ENCODE measurements at regions not wholly inside any gene's neighbourhood (a gene's known extent, or its start where the extent isn't known, plus 50 kb on each side); places are given as distances from the start of the nearest gene placed in this dataset.

GRCh38 chr2:111239107-111239506 lies 118.4 kb downstream of the BCL2L11 start:
- Histone ChIP-seq H3K4ac (ENCODE audit: low read depth in 1 of 2, low read length in 2 of 2) (no peak overlapping the region), H3K27me3 (ENCODE audit: control insufficient read depth in 1 of 2, insufficient read depth in 1 of 2, low read length in 2 of 2) (no peaks in the 10 kb centered on the region), H3K4me3 (ENCODE audit: insufficient read depth in 1 of 2, low read depth in 1 of 2, low read length in 2 of 2) (no peak overlapping the region), H2BK120ac (ENCODE audit: low read depth, low read length) (no peak overlapping the region), H3K4me1 (ENCODE audit: control insufficient read depth, insufficient read depth, low read depth, low read length) (peaks cover 2% of the 10 kb centered on the region), H3K9ac (ENCODE audit: low read length) (no peak overlapping the region), H2BK5ac (ENCODE audit: low read depth, low read length, poor library complexity, severe bottlenecking) (no peak overlapping the region), H3K9me3 (ENCODE audit: control insufficient read depth, low read length) (no peaks in the 10 kb centered on the region), H3K79me1 (replicated peaks; ENCODE audit: low read length, poor library complexity, severe bottlenecking) (peaks cover 17% of the 10 kb centered on the region), H2AK5ac (ENCODE audit: low read length, severe bottlenecking) (no peak overlapping the region), H3K14ac (ENCODE audit: low read length in 2 of 2) (no peak overlapping the region), H4K91ac (ENCODE audit: low read length) (no peak overlapping the region), H2BK15ac (ENCODE audit: low read depth, poor library complexity, severe bottlenecking) (no peak overlapping the region), H3K36me3 (ENCODE audit: control insufficient read depth in 1 of 2, insufficient read depth in 2 of 2, low read depth in 1 of 2, low read length in 2 of 2) (peaks cover 3 to 18% of the 10 kb centered on the region in 2 experiments), H3K4me2 (ENCODE audit: low read length, poor library complexity, severe bottlenecking) (no peak overlapping the region), H3K18ac (ENCODE audit: low read depth in 1 of 2, low read length in 2 of 2) (no peak overlapping the region), H3K27ac (ENCODE audit: low read length, poor library complexity, severe bottlenecking) (no peak overlapping the region), H4K8ac (ENCODE audit: low read length) (no peak overlapping the region), H3K23ac (ENCODE audit: low read length in 2 of 2) (no peak overlapping the region), H2BK12ac (ENCODE audit: low read length in 2 of 2) (no peak overlapping the region), H2AFZ (ENCODE audit: low read depth, low read length) (no peak overlapping the region)
- 100% methylated on average over 4 of the region's 4 CpGs for WGBS
- DNase-seq = no peak

GRCh38 chr2:111239581-111240249 lies 119.0 kb downstream of the BCL2L11 start:
- no peak overlapping the region for H2BK120ac ChIP-seq (ENCODE audit: low read depth, low read length)
- H3K23ac ChIP-seq (ENCODE audit: low read length in 2 of 2) = no peak overlapping the region
- H3K4me1 ChIP-seq (ENCODE audit: control insufficient read depth, insufficient read depth, low read depth, low read length) = peaks cover 2% of the 10 kb centered on the region
- no peak overlapping the region for H2BK12ac ChIP-seq (ENCODE audit: low read length in 2 of 2)
- no peak overlapping the region for H3K18ac ChIP-seq (ENCODE audit: low read depth in 1 of 2, low read length in 2 of 2)
- H3K4ac ChIP-seq (ENCODE audit: low read depth in 1 of 2, low read length in 2 of 2) = no peak overlapping the region
- H2BK5ac ChIP-seq (ENCODE audit: low read depth, low read length, poor library complexity, severe bottlenecking) = no peak overlapping the region
- 100% methylated on average over 2 of the region's 3 CpGs for WGBS
- H2BK15ac ChIP-seq (ENCODE audit: low read depth, poor library complexity, severe bottlenecking) = no peak overlapping the region
- H4K91ac ChIP-seq (ENCODE audit: low read length) = no peak overlapping the region
- H3K4me2 ChIP-seq (ENCODE audit: low read length, poor library complexity, severe bottlenecking) = no peak overlapping the region
- no peak overlapping the region for H3K14ac ChIP-seq (ENCODE audit: low read length in 2 of 2)
- H3K9me3 ChIP-seq (ENCODE audit: control insufficient read depth, low read length) = no peaks in the 10 kb centered on the region
- no peak overlapping the region for H3K27ac ChIP-seq (ENCODE audit: low read length, poor library complexity, severe bottlenecking)
- no peak overlapping the region for H3K4me3 ChIP-seq (ENCODE audit: insufficient read depth in 1 of 2, low read depth in 1 of 2, low read length in 2 of 2)
- no peak overlapping the region for H2AFZ ChIP-seq (ENCODE audit: low read depth, low read length)
- DNase-seq = no peak
- H3K9ac ChIP-seq (ENCODE audit: low read length) = no peak overlapping the region
- H3K79me1 ChIP-seq (replicated peaks; ENCODE audit: low read length, poor library complexity, severe bottlenecking) = peaks cover 17% of the 10 kb centered on the region
- H2AK5ac ChIP-seq (ENCODE audit: low read length, severe bottlenecking) = no peak overlapping the region
- H3K36me3 ChIP-seq (ENCODE audit: control insufficient read depth in 1 of 2, insufficient read depth in 2 of 2, low read depth in 1 of 2, low read length in 2 of 2) = peaks cover 3 to 18% of the 10 kb centered on the region in 2 experiments
- H3K27me3 ChIP-seq (ENCODE audit: control insufficient read depth in 1 of 2, insufficient read depth in 1 of 2, low read length in 2 of 2) = no peaks in the 10 kb centered on the region
- H4K8ac ChIP-seq (ENCODE audit: low read length) = no peak overlapping the region

- H2BK12ac ChIP-seq (ENCODE audit: low read length in 2 of 2) = no peak overlapping the region
- H3K23ac ChIP-seq (ENCODE audit: low read length in 2 of 2) = no peak overlapping the region
- no peak overlapping the region for H4K91ac ChIP-seq (ENCODE audit: low read length)
- H3K27ac ChIP-seq (ENCODE audit: low read length, poor library complexity, severe bottlenecking) = no peak overlapping the region
- H3K36me3 ChIP-seq (ENCODE audit: control insufficient read depth in 1 of 2, insufficient read depth in 2 of 2, low read depth in 1 of 2, low read length in 2 of 2) = peaks cover 3 to 14% of the 10 kb centered on the region in 2 experiments
- peaks cover 15% of the 10 kb centered on the region for H3K79me1 ChIP-seq (replicated peaks; ENCODE audit: low read length, poor library complexity, severe bottlenecking)
- no peak overlapping the region for H3K4me3 ChIP-seq (ENCODE audit: insufficient read depth in 1 of 2, low read depth in 1 of 2, low read length in 2 of 2)
- no peak overlapping the region for H3K4me2 ChIP-seq (ENCODE audit: low read length, poor library complexity, severe bottlenecking)
- no peak overlapping the region for H2BK120ac ChIP-seq (ENCODE audit: low read depth, low read length)
- H3K4ac ChIP-seq (ENCODE audit: low read depth in 1 of 2, low read length in 2 of 2) = no peak overlapping the region
- no peak overlapping the region for H2AK5ac ChIP-seq (ENCODE audit: low read length, severe bottlenecking)
- H2AFZ ChIP-seq (ENCODE audit: low read depth, low read length) = no peak overlapping the region
- peaks cover 3% of the 10 kb centered on the region for H3K4me1 ChIP-seq (ENCODE audit: control insufficient read depth, insufficient read depth, low read depth, low read length)
- no peaks in the 10 kb centered on the region for H3K27me3 ChIP-seq (ENCODE audit: control insufficient read depth in 1 of 2, insufficient read depth in 1 of 2, low read length in 2 of 2)
- no peak overlapping the region for H4K8ac ChIP-seq (ENCODE audit: low read length)
- no peak overlapping the region for H3K14ac ChIP-seq (ENCODE audit: low read length in 2 of 2)
- H2BK5ac ChIP-seq (ENCODE audit: low read depth, low read length, poor library complexity, severe bottlenecking) = no peak overlapping the region
- no peak overlapping the region for H3K9ac ChIP-seq (ENCODE audit: low read length)
- H2BK15ac ChIP-seq (ENCODE audit: low read depth, poor library complexity, severe bottlenecking) = no peak overlapping the region
- no peaks in the 10 kb centered on the region for H3K9me3 ChIP-seq (ENCODE audit: control insufficient read depth, low read length)
- DNase-seq = no peak
- H3K18ac ChIP-seq (ENCODE audit: low read depth in 1 of 2, low read length in 2 of 2) = no peak overlapping the region
Observed at GRCh38 chr2:111243295-111243694, 122.6 kb downstream of the BCL2L11 start.

- no peak overlapping the region for H3K4me2 ChIP-seq (ENCODE audit: low read length, poor library complexity, severe bottlenecking)
- 100% methylated on average over 1 of the region's 3 CpGs for WGBS
- H2BK15ac ChIP-seq (ENCODE audit: low read depth, poor library complexity, severe bottlenecking) = no peak overlapping the region
- no peak for DNase-seq
- H3K27ac ChIP-seq (ENCODE audit: low read length, poor library complexity, severe bottlenecking) = no peak overlapping the region
- no peak overlapping the region for H3K14ac ChIP-seq (ENCODE audit: low read length in 2 of 2)
- no peak overlapping the region for H3K9ac ChIP-seq (ENCODE audit: low read length)
- no peak overlapping the region for H4K8ac ChIP-seq (ENCODE audit: low read length)
- no peak overlapping the region for H3K18ac ChIP-seq (ENCODE audit: low read depth in 1 of 2, low read length in 2 of 2)
- H2BK5ac ChIP-seq (ENCODE audit: low read depth, low read length, poor library complexity, severe bottlenecking) = no peak overlapping the region
- no peak overlapping the region for H3K4ac ChIP-seq (ENCODE audit: low read depth in 1 of 2, low read length in 2 of 2)
- no peak overlapping the region for H2BK120ac ChIP-seq (ENCODE audit: low read depth, low read length)
- H3K79me1 ChIP-seq (replicated peaks; ENCODE audit: low read length, poor library complexity, severe bottlenecking) = peaks cover 12% of the 10 kb centered on the region
- peaks cover 3% of the 10 kb centered on the region for H3K4me1 ChIP-seq (ENCODE audit: control insufficient read depth, insufficient read depth, low read depth, low read length)
- no peak overlapping the region for H3K23ac ChIP-seq (ENCODE audit: low read length in 2 of 2)
- H2BK12ac ChIP-seq (ENCODE audit: low read length in 2 of 2) = no peak overlapping the region
- H3K9me3 ChIP-seq (ENCODE audit: control insufficient read depth, low read length) = no peaks in the 10 kb centered on the region
- H3K27me3 ChIP-seq (ENCODE audit: control insufficient read depth in 1 of 2, insufficient read depth in 1 of 2, low read length in 2 of 2) = no peaks in the 10 kb centered on the region
- H4K91ac ChIP-seq (ENCODE audit: low read length) = no peak overlapping the region
- peaks cover 0 to 9% of the 10 kb centered on the region in 2 experiments for H3K36me3 ChIP-seq (ENCODE audit: control insufficient read depth in 1 of 2, insufficient read depth in 2 of 2, low read depth in 1 of 2, low read length in 2 of 2)
- no peak overlapping the region for H2AK5ac ChIP-seq (ENCODE audit: low read length, severe bottlenecking)
- H3K4me3 ChIP-seq (ENCODE audit: insufficient read depth in 1 of 2, low read depth in 1 of 2, low read length in 2 of 2) = no peak overlapping the region
- no peak overlapping the region for H2AFZ ChIP-seq (ENCODE audit: low read depth, low read length)
Observed at GRCh38 chr2:111244864-111245263, 124.2 kb downstream of the BCL2L11 start.

Measured in mesenchymal stem cell (in vitro differentiated cells and primary cell).